Neural cell (in vitro differentiated cells): ENCODE measurements at regions not wholly inside any gene's neighbourhood (a gene's known extent, or its start where the extent isn't known, plus 50 kb on each side); places are given as distances from the start of the nearest gene placed in this dataset.

Experiments used
- CTCF ChIP-seq: fragments of 450-650 bp; IDR thresholded peaks from 2 replicates; pipeline ENCODE4 v1.5.1; 2014; ENCODE audit warnings: antibody characterized with exemption, mild to moderate bottlenecking, moderate library complexity; ENCODE audit not compliant: poor library complexity, severe bottlenecking
- EZH2 ChIP-seq: fragments of 200-600, 300-800 bp; shearing (Covaris generic), sonication (generic); IDR thresholded peaks from 2 replicates; pipeline ENCODE4 v1.6.1; 2014; ENCODE audit warnings: antibody characterized with exemption, low read length, borderline replicate concordance, mild to moderate bottlenecking; ENCODE audit not compliant: insufficient read depth, poor library complexity, severe bottlenecking
- RAD21 ChIP-seq: fragments of 450-650 bp; conservative IDR thresholded peaks from 2 replicates; pipeline ENCODE4 v1.6.1; 2014; ENCODE audit warnings: antibody characterized with exemption, mild to moderate bottlenecking, moderate library complexity
- TAF1 ChIP-seq: IDR thresholded peaks from 2 replicates; pipeline ENCODE4 v1.6.1; 2012; ENCODE audit warnings: low read depth

- no peak for TF ChIP-seq CTCF
- no peak for TF ChIP-seq EZH2
- TF ChIP-seq TAF1: no peak
- no peak for TF ChIP-seq RAD21
Observed at GRCh38 chr2:11932048-11932512, 185.6 kb downstream of the LPIN1 start.
